Left lung (tissue), 4 donors: ENCODE measurements at regions not wholly inside any gene's neighbourhood (a gene's known extent, or its start where the extent isn't known, plus 50 kb on each side); places are given as distances from the start of the nearest gene placed in this dataset.

ENCODE experiments used
- ATAC-seq: fragments of 200-7000 bp; cut with Tn5 transposase; one replicate; pipeline ENCODE4 v1.9.1; 2020; ENCODE audit warnings: moderate library complexity
- DNase-seq, 4 donors: peaks; one replicate each; pipeline ENCODE4 v3.0.0-alpha.2; 2013 to 2020
- H3K27ac ChIP-seq, 2 donors: fragments of 200-600 bp; sonication (generic) in 1 of 2; one replicate each; pipeline versions ENCODE4 v1.5.0 to v1.8.0; 2020 to 2021
- H3K27me3 ChIP-seq, 2 donors: fragments of 200-600 bp; sonication (generic) in 1 of 2; one replicate each; pipeline versions ENCODE4 v1.5.0 to v1.8.0; 2020 to 2021
- H3K36me3 ChIP-seq, 2 donors: fragments of 200-600 bp; sonication (generic) in 1 of 2; one replicate each; pipeline versions ENCODE4 v1.5.0 to v1.8.0; 2020 to 2021
- H3K4me1 ChIP-seq, 2 donors: fragments of 200-600 bp; one replicate each; pipeline ENCODE4 v1.8.0; 2021
- H3K4me3 ChIP-seq, 2 donors: fragments of 200-600 bp; sonication (generic) in 1 of 2; one replicate each; pipeline versions ENCODE4 v1.5.0 to v1.8.0; 2020 to 2021; ENCODE audit warnings: mild to moderate bottlenecking in 1 of 2
- H3K9me3 ChIP-seq, 2 donors: fragments of 200-600 bp; sonication (generic) in 1 of 2; one replicate each; pipeline versions ENCODE4 v1.5.0 to v1.8.0; 2020 to 2021
- CTCF ChIP-seq, 2 donors: fragments of 200-600 bp; sonication (generic) in 1 of 2; IDR thresholded peaks; one replicate each; pipeline versions ENCODE4 v1.5.0 to v1.8.0; 2021; ENCODE audit warnings: antibody characterized with exemption in 2 of 2
- intact Hi-C, 2 donors: fragments of 100-400 bp; cut with DNase I; formaldehyde crosslinking; loops; one replicate each; pipeline versions ENCODE4 v1.11.2 to v1.14.2; 2022
- donor health status: DM: no; HTN: yes; CAD: no.
- donor health status: DM: no; HTN: no; CAD: no.

- no peak overlapping the region for H3K4me3 ChIP-seq
- H3K27ac ChIP-seq = no peak overlapping the region
- no peaks in the 10 kb centered on the region for H3K36me3 ChIP-seq
- no peaks in the 10 kb centered on the region for H3K4me1 ChIP-seq
- no peaks in the 10 kb centered on the region for H3K27me3 ChIP-seq
- peaks cover 0 to 3% of the 10 kb centered on the region in 2 donors for H3K9me3 ChIP-seq
- DNase-seq (no peak), ATAC-seq (no peak)
- TF ChIP-seq CTCF (IDR thresholded peaks at IDR 0.05) = no peak
- intact Hi-C loops = no loop called here
Measured at GRCh38 chr4:27251771-27252170, 391.1 kb downstream of the STIM2 start.

DNA sequence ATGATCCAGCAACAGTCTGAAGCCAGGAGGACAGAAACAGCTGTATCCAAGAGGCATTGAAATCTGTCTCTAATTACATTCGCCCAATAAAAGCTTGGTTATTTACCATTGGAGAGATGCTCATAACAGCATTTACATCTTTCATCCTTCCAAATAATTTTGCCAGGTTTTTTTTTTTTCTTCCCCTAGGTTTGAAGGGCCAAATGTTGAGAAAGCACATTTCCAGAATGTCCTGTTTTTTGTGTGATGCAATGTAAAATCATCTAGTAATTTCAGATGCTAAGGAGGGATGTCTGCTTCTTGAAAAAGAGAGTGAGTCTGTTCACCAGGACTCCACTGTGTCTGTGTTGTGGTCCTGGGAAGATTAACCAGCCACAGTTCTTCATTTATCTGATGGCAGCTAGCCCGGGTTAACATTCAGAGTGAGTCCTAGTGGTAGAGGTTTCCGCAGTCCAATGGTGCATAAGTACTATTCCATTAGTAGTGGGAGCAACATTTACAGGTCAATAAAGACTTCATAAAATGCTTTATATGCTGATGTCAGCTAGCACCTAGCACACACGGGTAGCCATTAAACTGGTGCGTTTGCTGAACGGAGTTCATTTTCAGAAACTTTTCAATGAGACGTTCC lies 406.8 kb downstream of the STIM2 start:
- H3K27ac ChIP-seq = no peak overlapping the region
- H3K36me3 ChIP-seq = no peaks in the 10 kb centered on the region
- H3K27me3 ChIP-seq = no peaks in the 10 kb centered on the region
- H3K4me1 ChIP-seq = no peaks in the 10 kb centered on the region
- intact Hi-C loops = no loop called here
- no peak for TF ChIP-seq CTCF (IDR thresholded peaks at IDR 0.05)
- DNase-seq (no peak), ATAC-seq (no peak)
- H3K9me3 ChIP-seq = no peaks in the 10 kb centered on the region
- H3K4me3 ChIP-seq = no peak overlapping the region

DNA sequence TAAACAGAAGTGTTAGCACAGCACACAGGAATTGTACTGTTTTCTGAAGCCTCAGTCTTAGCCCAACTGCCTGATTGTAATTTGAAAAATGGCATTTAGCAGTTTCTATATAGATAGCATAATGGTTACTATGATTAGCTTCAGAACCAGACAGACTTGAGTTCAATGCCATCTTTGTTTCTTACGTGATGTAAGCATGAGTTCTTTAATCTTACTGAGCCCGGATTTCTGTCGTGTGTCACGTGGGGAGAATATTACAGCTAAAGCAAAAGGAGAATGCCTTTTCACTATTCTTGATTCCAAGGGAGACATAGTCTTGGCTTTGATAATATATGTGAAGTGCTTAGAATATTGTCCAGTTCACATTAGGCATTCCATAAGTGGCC lies 407.3 kb downstream of the STIM2 start:
- Histone ChIP-seq H3K36me3 (no peaks in the 10 kb centered on the region), H3K27ac (no peak overlapping the region), H3K4me3 (no peak overlapping the region), H3K4me1 (no peaks in the 10 kb centered on the region), H3K9me3 (no peaks in the 10 kb centered on the region), H3K27me3 (no peaks in the 10 kb centered on the region)
- no peak for TF ChIP-seq CTCF (IDR thresholded peaks at IDR 0.05)
- intact Hi-C loops = no loop called here
- DNase-seq = no peak
- ATAC-seq = no peak

DNA sequence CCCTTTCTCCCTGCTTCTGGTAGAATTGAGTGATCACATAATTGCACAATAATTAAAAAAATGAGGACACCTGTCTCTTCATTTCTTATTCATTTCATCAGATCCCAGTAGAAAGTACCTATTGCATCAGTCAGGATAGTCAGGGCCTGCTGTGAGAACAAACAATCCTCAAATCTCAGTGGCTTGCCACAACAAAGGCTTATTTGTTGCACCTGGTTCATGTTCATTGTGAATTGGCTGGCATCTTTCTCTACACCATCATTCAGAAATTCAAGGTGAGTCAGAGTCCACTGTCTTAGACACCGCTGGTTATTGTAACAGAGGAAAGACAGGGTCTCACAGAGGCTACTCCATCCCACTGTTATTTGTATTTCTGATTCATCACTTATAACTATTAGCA lies 409.8 kb downstream of the STIM2 start:
- H3K27ac ChIP-seq = no peak overlapping the region
- ATAC-seq = no peak
- H3K4me3 ChIP-seq = no peak overlapping the region
- no peak for TF ChIP-seq CTCF (IDR thresholded peaks at IDR 0.05)
- no peak for DNase-seq
- no peaks in the 10 kb centered on the region for H3K4me1 ChIP-seq
- H3K36me3 ChIP-seq = no peaks in the 10 kb centered on the region
- intact Hi-C loops = no loop called here
- H3K27me3 ChIP-seq = no peaks in the 10 kb centered on the region
- no peaks in the 10 kb centered on the region for H3K9me3 ChIP-seq

DNA sequence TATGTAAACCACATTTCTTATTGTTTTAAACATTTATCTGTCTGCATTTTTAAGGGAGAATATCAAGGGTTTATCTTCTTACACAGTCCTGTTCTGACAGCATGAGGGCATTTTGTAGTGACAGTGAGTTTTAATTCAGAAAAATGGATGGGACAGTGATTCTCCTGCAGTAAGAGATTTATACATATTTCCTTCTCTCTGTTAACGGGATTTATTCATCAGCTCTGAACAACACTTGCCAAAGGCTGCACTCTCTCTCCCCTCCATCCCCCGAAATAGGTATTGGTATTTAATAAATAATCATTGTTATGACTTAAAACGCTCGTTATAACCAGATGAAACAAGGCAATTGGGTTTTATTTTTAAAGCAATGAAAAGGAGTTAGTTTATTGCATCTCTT lies 410.9 kb downstream of the STIM2 start:
- TF ChIP-seq CTCF (IDR thresholded peaks at IDR 0.05) = no peak
- Histone ChIP-seq H3K27me3 (no peaks in the 10 kb centered on the region), H3K4me1 (no peaks in the 10 kb centered on the region), H3K4me3 (no peak overlapping the region), H3K9me3 (no peaks in the 10 kb centered on the region), H3K27ac (no peak overlapping the region), H3K36me3 (no peaks in the 10 kb centered on the region)
- intact Hi-C loops = no loop called here
- no peak for DNase-seq
- no peak for ATAC-seq
